ENCODE measurements at regions not wholly inside any gene's neighbourhood (a gene's known extent, or its start where the extent isn't known, plus 50 kb on each side); places are given as distances from the start of the nearest gene placed in this dataset.

DNA sequence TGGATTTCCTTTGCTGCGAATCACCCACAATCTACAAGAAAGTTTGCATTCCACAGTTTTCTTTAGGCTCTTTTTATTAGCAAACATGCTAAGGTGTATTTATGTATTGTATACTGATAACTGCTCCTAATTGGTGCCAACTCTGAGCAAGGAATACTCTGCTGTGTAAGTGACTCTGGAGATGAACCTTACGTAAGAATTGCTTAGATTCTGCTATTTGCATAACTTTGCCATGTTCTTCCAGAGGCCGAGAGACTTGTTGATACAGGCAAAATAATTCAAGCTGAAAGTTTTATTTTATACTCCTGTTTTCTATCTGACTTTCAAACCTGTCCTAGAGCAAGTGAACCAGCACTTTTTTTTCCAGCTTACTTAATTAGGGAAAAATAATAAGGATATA is 461.3 kb downstream of the GJA1 start:
- no peak overlapping the region for H3K27ac ChIP-seq
- TF ChIP-seq EP300 (IDR thresholded peaks at IDR 0.05): no peak
- no peak for TF ChIP-seq CTCF (IDR thresholded peaks at IDR 0.05)
- no peak for TF ChIP-seq POLR2A (IDR thresholded peaks at IDR 0.05)
- 31 to 45% (median 34%) methylated on average over 3 of the region's 3 CpGs for WGBS, 3 donors

DNA sequence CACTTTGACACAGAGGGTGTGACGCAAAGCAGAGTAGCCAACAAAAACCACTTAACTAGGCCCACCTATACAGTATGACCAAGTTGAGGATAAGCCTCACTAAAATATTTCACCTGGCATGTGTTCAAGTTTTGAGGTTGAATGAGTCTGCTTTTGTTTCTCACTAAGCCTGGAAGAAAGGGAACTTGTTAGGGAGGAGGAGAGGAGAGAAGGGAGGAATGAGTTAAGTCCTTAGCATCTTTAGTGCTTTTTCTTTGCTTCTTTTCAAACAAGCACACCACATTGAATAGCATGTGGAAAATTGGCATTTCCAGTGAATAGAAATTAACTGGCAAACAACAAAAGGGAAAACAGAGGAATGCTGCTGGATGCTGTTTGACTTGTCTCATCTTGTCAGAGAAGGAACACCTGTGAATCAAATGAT is 461.9 kb downstream of the GJA1 start:
- H3K9me3 ChIP-seq: no peaks in the 10 kb centered on the region
- no peaks in the 10 kb centered on the region for H3K27me3 ChIP-seq
- WGBS, 3 donors: 94 to 98% (median 97%) methylated on average over 1 of the region's 1 CpG
- DNase-seq: no peak
- H3K36me3 ChIP-seq: no peaks in the 10 kb centered on the region
- H3K4me3 ChIP-seq: no peak overlapping the region
- intact Hi-C loops (cut with DNase I): no loop called here
- TF ChIP-seq EP300 (IDR thresholded peaks at IDR 0.05): no peak
- no peak for TF ChIP-seq CTCF (IDR thresholded peaks at IDR 0.05)
- no peak for TF ChIP-seq POLR2A (IDR thresholded peaks at IDR 0.05)
- no peaks in the 10 kb centered on the region for H3K4me1 ChIP-seq (ENCODE audit: insufficient read depth)
- H3K27ac ChIP-seq: no peak overlapping the region

More for the DNA sequence above, 461.3 kb downstream of the GJA1 start:
- H3K4me3 ChIP-seq: no peak overlapping the region
- H3K9me3 ChIP-seq: no peaks in the 10 kb centered on the region
- DNase-seq: no peak
- no peaks in the 10 kb centered on the region for H3K27me3 ChIP-seq
- H3K4me1 ChIP-seq (ENCODE audit: insufficient read depth): no peaks in the 10 kb centered on the region
- intact Hi-C loops (cut with DNase I): no loop called here
- no peaks in the 10 kb centered on the region for H3K36me3 ChIP-seq

DNA sequence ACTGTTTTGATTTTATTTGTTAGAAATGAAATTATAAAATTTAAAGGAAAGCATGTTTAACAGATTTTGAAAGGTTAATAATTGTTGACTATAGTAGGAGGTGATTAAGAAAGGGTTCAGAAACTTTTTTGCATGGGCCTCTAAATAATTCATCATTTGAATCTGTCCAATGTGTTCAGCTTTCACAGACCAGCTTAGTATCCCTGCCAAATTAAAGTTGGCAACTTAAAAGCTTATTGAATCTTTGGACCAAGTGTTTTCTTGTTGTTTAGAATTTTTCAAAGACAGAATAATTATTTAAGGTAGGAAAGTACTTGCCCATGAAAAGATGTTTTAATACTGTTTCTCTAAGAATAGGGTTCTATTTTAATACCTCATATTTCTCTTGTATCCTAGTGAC is 466.0 kb downstream of the GJA1 start:
- H3K36me3 ChIP-seq: no peaks in the 10 kb centered on the region
- TF ChIP-seq CTCF (IDR thresholded peaks at IDR 0.05): no peak
- TF ChIP-seq EP300 (IDR thresholded peaks at IDR 0.05): no peak
- TF ChIP-seq POLR2A (IDR thresholded peaks at IDR 0.05): no peak
- no peaks in the 10 kb centered on the region for H3K27me3 ChIP-seq
- intact Hi-C loops (cut with DNase I): no loop called here
- H3K27ac ChIP-seq: no peak overlapping the region
- H3K4me1 ChIP-seq (ENCODE audit: insufficient read depth): no peaks in the 10 kb centered on the region
- H3K9me3 ChIP-seq: no peaks in the 10 kb centered on the region
- no peak for DNase-seq
- no peak overlapping the region for H3K4me3 ChIP-seq

GRCh38 chr6:121904559-121904958 is 469.1 kb downstream of the GJA1 start:
- Histone ChIP-seq H3K4me3 (no peak overlapping the region), H3K27me3 (no peaks in the 10 kb centered on the region), H3K27ac (no peak overlapping the region), H3K36me3 (no peaks in the 10 kb centered on the region), H3K4me1 (ENCODE audit: insufficient read depth) (no peaks in the 10 kb centered on the region), H3K9me3 (no peaks in the 10 kb centered on the region)
- no peak for DNase-seq
- intact Hi-C loops (cut with DNase I): no loop called here
- WGBS, 3 donors: 52 to 74% (median 58%) methylated on average over 4 of the region's 4 CpGs
- TF ChIP-seq POLR2A (IDR thresholded peaks at IDR 0.05): no peak
- TF ChIP-seq EP300 (IDR thresholded peaks at IDR 0.05): no peak
- TF ChIP-seq CTCF (IDR thresholded peaks at IDR 0.05): no peak

GRCh38 chr6:121912905-121913304 is 477.5 kb downstream of the GJA1 start:
- H3K27ac ChIP-seq: no peak overlapping the region
- H3K4me1 ChIP-seq (ENCODE audit: insufficient read depth): no peaks in the 10 kb centered on the region
- DNase-seq: no peak
- H3K9me3 ChIP-seq: peaks cover 0 to 3% of the 10 kb centered on the region in 2 donors
- H3K4me3 ChIP-seq: no peak overlapping the region
- no peak for TF ChIP-seq EP300 (IDR thresholded peaks at IDR 0.05)
- TF ChIP-seq POLR2A (IDR thresholded peaks at IDR 0.05): no peak
- TF ChIP-seq CTCF (IDR thresholded peaks at IDR 0.05): no peak
- intact Hi-C loops (cut with DNase I): no loop called here
- H3K27me3 ChIP-seq: peaks cover 2% of the 10 kb centered on the region
- no peaks in the 10 kb centered on the region for H3K36me3 ChIP-seq
- 79 to 88% (median 80%) methylated on average over 1 of the region's 1 CpG for WGBS, 3 donors

Measured in ovary (tissue), 7 donors.